AG09309 (cell line): ENCODE measurements at regions not wholly inside any gene's neighbourhood (a gene's known extent, or its start where the extent isn't known, plus 50 kb on each side); places are given as distances from the start of the nearest gene placed in this dataset.

Source experiments
- DNase-seq: peaks from one replicate; pipeline ENCODE4 v3.0.0-alpha.2; 2010; ENCODE audit warnings: low read depth
- H3K4me3 ChIP-seq: 2 replicates; pipeline ENCODE4 v1.5.1; 2011; ENCODE audit warnings: mild to moderate bottlenecking, low read depth, low read length, moderate library complexity; ENCODE audit not compliant: control insufficient read depth
- CTCF ChIP-seq: IDR thresholded peaks from 2 replicates; pipeline ENCODE4 v1.5.1; 2011; ENCODE audit warnings: mild to moderate bottlenecking, low read depth, low read length, inconsistent platforms; ENCODE audit not compliant: insufficient read depth, control insufficient read depth; ENCODE audit errors: missing control alignments

- H3K4me3 ChIP-seq: no peak overlapping the region
- DNase-seq: no peak
- no peak for TF ChIP-seq CTCF
Measured at GRCh38 chr13:80126389-80127068, 214.4 kb downstream of the SPRY2 start.

GRCh38 chr13:80123945-80124344, 217.0 kb downstream of the SPRY2 start:
- no peak for TF ChIP-seq CTCF
- no peak overlapping the region for H3K4me3 ChIP-seq
- DNase-seq: no peak

GRCh38 chr13:80121038-80121437, 219.9 kb downstream of the SPRY2 start:
- no peak for TF ChIP-seq CTCF
- H3K4me3 ChIP-seq: no peak overlapping the region
- no peak for DNase-seq

- no peak for DNase-seq
- H3K4me3 ChIP-seq: no peak overlapping the region
- no peak for TF ChIP-seq CTCF
Measured at GRCh38 chr13:80118506-80118905, 222.4 kb downstream of the SPRY2 start.

GRCh38 chr13:80118099-80118498, 222.8 kb downstream of the SPRY2 start:
- no peak for TF ChIP-seq CTCF
- H3K4me3 ChIP-seq: no peak overlapping the region
- DNase-seq: no peak

GRCh38 chr13:80117515-80117914, 223.4 kb downstream of the SPRY2 start:
- no peak overlapping the region for H3K4me3 ChIP-seq
- TF ChIP-seq CTCF: no peak
- no peak for DNase-seq
